PC-9 (cell line): ENCODE measurements at regions not wholly inside any gene's neighbourhood (a gene's known extent, or its start where the extent isn't known, plus 50 kb on each side); places are given as distances from the start of the nearest gene placed in this dataset.

Experiments used
- BruUV-seq: library from RNA; stranded (reverse); fragments of 400-500 nt; replicated peaks from 2 replicates; lab custom pipeline; 2021; lab: Mats Ljungman, UMichigan
- CTCF ChIA-PET: fragments of 300-600 bp; sonication (Branson Sonifier 250); formaldehyde crosslinking; loops from one replicate; lab custom pipeline; 2022; ENCODE audit warnings: antibody characterized with exemption; lab: Charles Lee
- POLR2A ChIA-PET: fragments of 300-600 bp; sonication (Branson Sonifier 250); formaldehyde crosslinking; loops from one replicate; lab custom pipeline; 2022; ENCODE audit warnings: antibody characterized with exemption; ENCODE audit not compliant: unreplicated experiment; lab: Charles Lee
- DNase-seq, 2 experiments: peaks; one replicate each; pipeline versions ENCODE4 v3.0.0 to v3.0.0-alpha.2; 2015 to 2022; ENCODE audit warnings: mixed read lengths in 1 of 2
- H2AFZ ChIP-seq: fragments of 200-600 bp; sonication (generic); 2 replicates; pipeline ENCODE4 v1.8.1; 2017; ENCODE audit warnings: antibody characterized with exemption
- H3F3A ChIP-seq: fragments of 200-600 bp; sonication (generic); 2 replicates; pipeline ENCODE4 v1.8.1; 2017; ENCODE audit warnings: antibody characterized with exemption, mild to moderate bottlenecking, low read depth; ENCODE audit not compliant: insufficient read depth
- H3K27ac ChIP-seq: fragments of 200-600 bp; sonication (generic); 2 replicates; pipeline ENCODE4 v1.6.1; 2016; ENCODE audit warnings: mixed run types
- H3K27me3 ChIP-seq: fragments of 200-600 bp; sonication (generic); 2 replicates; pipeline ENCODE4 v1.6.1; 2016; ENCODE audit warnings: low read depth, mixed run types; ENCODE audit not compliant: insufficient read depth
- H3K36me3 ChIP-seq: fragments of 200-600 bp; sonication (generic); 2 replicates; pipeline ENCODE4 v1.6.1; 2016; ENCODE audit warnings: low read depth, mixed run types
- H3K4me1 ChIP-seq: fragments of 200-600 bp; sonication (generic); replicated peaks from 2 replicates; pipeline ENCODE4 v1.6.1; 2016; ENCODE audit warnings: mixed run types; ENCODE audit not compliant: insufficient read depth
- H3K4me2 ChIP-seq: fragments of 200-600 bp; sonication (generic); 2 replicates; pipeline ENCODE4 v1.6.1; 2017; ENCODE audit warnings: mixed run types
- H3K4me3 ChIP-seq: fragments of 200-600 bp; sonication (generic); 2 replicates; pipeline ENCODE4 v1.6.1; 2016; ENCODE audit warnings: mixed run types
- H3K79me2 ChIP-seq: fragments of 200-600 bp; sonication (generic); 2 replicates; pipeline ENCODE4 v1.6.1; 2017; ENCODE audit warnings: low read depth, mixed run types
- H3K9me2 ChIP-seq: fragments of 200-600 bp; sonication (generic); 2 replicates; pipeline ENCODE4 v1.8.1; 2017; ENCODE audit warnings: mild to moderate bottlenecking; ENCODE audit not compliant: insufficient read depth
- H3K9me3 ChIP-seq: fragments of 200-600 bp; sonication (generic); 2 replicates; pipeline ENCODE4 v1.8.1; 2016; ENCODE audit warnings: low read depth; ENCODE audit not compliant: insufficient read depth
- H4K20me1 ChIP-seq: fragments of 200-600 bp; sonication (generic); 2 replicates; pipeline ENCODE4 v1.8.1; 2017; ENCODE audit not compliant: insufficient read depth
- EZH2 ChIP-seq: fragments of 200-600 bp; sonication (generic); IDR thresholded peaks from 2 replicates; pipeline ENCODE4 v1.8.0; 2017; ENCODE audit warnings: antibody characterized with exemption, low read depth
- intact Hi-C: fragments of 100-400 bp; cut with micrococcal nuclease; formaldehyde crosslinking; loops from one replicate; pipeline ENCODE4 v1.10.0; 2022; ENCODE audit not compliant: unreplicated experiment
- TF ChIP-seq, protein P1 (sequence below): fragments of 200-600 bp; sonication (generic); conservative IDR thresholded peaks from 2 replicates; pipeline ENCODE4 v1.6.1; 2017; ENCODE audit warnings: mixed run types, antibody characterized with exemption, mild to moderate bottlenecking, moderate library complexity

DNA sequence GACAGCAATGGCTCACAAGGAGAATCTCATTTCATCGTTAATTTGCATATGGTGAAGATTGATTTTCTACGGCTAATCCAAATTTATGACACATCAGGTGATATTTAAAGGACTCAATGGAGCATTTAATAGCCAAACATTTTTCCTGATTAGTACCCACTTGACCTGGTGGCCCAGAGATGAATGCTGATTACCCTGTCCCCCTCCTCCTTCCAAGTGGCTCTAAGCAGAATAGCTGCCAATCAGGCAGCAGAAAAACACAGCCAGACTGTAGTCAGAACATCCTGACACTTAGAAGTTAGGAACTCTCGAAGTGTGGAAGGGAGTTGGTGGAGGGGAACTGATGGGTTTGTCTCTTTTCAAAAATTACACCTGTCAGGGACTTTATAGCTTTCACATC is 302.5 kb downstream of the ZNF621 start:
- Histone ChIP-seq H4K20me1 (no peaks in the 10 kb centered on the region), H3K9me2 (no peaks in the 10 kb centered on the region), H3K4me3 (no peak overlapping the region), H3F3A (no peaks in the 10 kb centered on the region), H3K27ac (no peak overlapping the region), H3K4me1 (no peaks in the 10 kb centered on the region), H2AFZ (no peak overlapping the region), H3K79me2 (no peaks in the 10 kb centered on the region), H3K27me3 (no peaks in the 10 kb centered on the region), H3K4me2 (no peak overlapping the region), H3K36me3 (no peaks in the 10 kb centered on the region), H3K9me3 (no peaks in the 10 kb centered on the region)
- intact Hi-C loops = no loop called here
- CTCF ChIA-PET = no interaction called here
- TF ChIP-seq, protein P1, sequence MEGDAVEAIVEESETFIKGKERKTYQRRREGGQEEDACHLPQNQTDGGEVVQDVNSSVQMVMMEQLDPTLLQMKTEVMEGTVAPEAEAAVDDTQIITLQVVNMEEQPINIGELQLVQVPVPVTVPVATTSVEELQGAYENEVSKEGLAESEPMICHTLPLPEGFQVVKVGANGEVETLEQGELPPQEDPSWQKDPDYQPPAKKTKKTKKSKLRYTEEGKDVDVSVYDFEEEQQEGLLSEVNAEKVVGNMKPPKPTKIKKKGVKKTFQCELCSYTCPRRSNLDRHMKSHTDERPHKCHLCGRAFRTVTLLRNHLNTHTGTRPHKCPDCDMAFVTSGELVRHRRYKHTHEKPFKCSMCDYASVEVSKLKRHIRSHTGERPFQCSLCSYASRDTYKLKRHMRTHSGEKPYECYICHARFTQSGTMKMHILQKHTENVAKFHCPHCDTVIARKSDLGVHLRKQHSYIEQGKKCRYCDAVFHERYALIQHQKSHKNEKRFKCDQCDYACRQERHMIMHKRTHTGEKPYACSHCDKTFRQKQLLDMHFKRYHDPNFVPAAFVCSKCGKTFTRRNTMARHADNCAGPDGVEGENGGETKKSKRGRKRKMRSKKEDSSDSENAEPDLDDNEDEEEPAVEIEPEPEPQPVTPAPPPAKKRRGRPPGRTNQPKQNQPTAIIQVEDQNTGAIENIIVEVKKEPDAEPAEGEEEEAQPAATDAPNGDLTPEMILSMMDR = no peak
- no peak for TF ChIP-seq EZH2
- no peak for DNase-seq
- BruUV-seq = no TSS peak
- POLR2A ChIA-PET = no interaction called here

DNA sequence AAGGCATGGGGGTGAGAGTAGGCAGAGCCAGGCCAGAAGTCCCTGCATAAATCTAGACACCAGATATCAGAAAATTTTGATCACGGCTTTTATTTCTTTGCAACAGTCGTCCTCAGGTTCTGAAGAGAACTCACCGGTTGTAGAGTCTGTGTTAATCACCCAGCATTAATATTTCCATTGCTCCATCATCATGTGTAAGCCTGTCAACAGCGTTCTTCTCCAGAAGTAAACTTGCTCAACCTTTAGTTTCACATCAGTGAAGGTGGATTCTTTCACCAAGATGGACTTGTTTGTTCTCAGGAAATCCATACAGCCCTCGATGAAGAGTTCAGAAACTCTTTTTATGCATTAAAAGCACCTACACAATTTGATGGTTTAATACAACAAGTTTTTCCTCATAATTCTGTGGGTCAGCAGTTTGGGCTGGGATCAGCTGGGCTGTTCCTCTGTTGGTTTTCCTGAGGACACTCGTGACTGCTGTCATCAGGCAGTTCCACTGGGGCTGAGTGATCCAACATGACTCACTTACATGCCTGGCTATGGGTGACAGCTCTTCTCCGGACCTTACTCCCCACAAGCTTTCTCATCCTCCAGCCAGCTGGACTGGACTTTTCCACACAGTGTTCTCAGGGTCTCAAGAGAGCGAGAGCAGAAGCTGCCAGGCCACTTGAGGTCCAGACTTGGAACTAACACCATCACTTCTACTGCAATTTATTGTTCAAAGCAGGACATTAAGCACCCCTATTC is 303.4 kb downstream of the ZNF621 start:
- DNase-seq = no peak
- no peak for TF ChIP-seq EZH2
- TF ChIP-seq, protein P1 = no peak
- intact Hi-C loops = no loop called here
- no peaks in the 10 kb centered on the region for H3K27me3 ChIP-seq
- ChIA-PET CTCF (no interaction called here), POLR2A (no interaction called here)
- no TSS peak for BruUV-seq
- no peak overlapping the region for H3K27ac ChIP-seq
- no peaks in the 10 kb centered on the region for H3K4me1 ChIP-seq
- H3K36me3 ChIP-seq = no peaks in the 10 kb centered on the region
- H3K4me3 ChIP-seq = no peak overlapping the region
- no peaks in the 10 kb centered on the region for H3K79me2 ChIP-seq
- no peaks in the 10 kb centered on the region for H3K9me3 ChIP-seq
- H3F3A ChIP-seq = no peaks in the 10 kb centered on the region
- H4K20me1 ChIP-seq = no peaks in the 10 kb centered on the region
- no peak overlapping the region for H3K4me2 ChIP-seq
- no peaks in the 10 kb centered on the region for H3K9me2 ChIP-seq
- H2AFZ ChIP-seq = no peak overlapping the region

DNA sequence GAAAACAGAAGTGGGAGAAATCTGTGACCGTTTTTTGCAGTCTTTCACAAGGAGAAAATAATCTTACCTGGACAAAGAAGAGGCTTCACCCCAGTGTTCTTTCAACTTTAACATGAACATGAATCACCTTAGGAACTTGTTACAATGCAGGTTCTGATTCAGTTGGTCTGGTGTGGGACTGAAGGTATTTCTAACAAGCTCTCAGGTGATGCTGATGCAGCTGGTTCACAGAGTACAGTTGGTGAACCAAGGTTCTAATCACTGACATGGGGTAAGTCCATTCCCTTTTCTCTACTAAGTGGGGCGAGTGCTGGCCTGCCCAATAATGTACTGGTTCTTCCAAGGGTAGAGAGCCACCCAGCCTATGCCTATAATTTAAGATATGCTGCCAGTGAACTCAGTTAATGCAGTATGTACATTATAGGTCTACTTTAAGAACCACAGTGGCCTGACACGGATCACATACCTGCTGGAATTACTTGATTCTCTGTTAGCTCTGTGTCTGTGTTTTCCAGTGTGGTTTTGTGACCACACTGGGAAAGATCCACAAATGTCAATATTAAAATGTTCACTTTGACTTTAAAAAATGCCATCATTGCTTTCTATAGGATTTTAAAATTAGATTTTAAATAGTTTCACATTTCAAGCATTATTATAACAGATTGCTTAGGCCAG is 304.1 kb downstream of the ZNF621 start:
- DNase-seq = no peak
- Histone ChIP-seq H3K4me3 (no peak overlapping the region), H3K4me2 (no peak overlapping the region), H3F3A (no peaks in the 10 kb centered on the region), H3K9me3 (no peaks in the 10 kb centered on the region), H3K27ac (no peak overlapping the region), H2AFZ (no peak overlapping the region), H3K27me3 (no peaks in the 10 kb centered on the region), H3K36me3 (no peaks in the 10 kb centered on the region), H3K79me2 (no peaks in the 10 kb centered on the region), H4K20me1 (no peaks in the 10 kb centered on the region), H3K4me1 (no peaks in the 10 kb centered on the region), H3K9me2 (no peaks in the 10 kb centered on the region)
- intact Hi-C loops = no loop called here
- POLR2A ChIA-PET = no interaction called here
- no peak for TF ChIP-seq EZH2
- TF ChIP-seq, protein P1 = no peak
- CTCF ChIA-PET = no interaction called here
- BruUV-seq = no TSS peak
